Esophagus (tissue), 2 donors: ENCODE measurements at regions not wholly inside any gene's neighbourhood (a gene's known extent, or its start where the extent isn't known, plus 50 kb on each side); places are given as distances from the start of the nearest gene placed in this dataset.
A peak's percentile ranks its signal among the peaks of the same experiment; 100 is the strongest.

Experiments used
- H3K27ac ChIP-seq, 2 donors: one replicate each; pipeline ENCODE4 v1.5.1; 2013; ENCODE audit warnings: low read depth in 2 of 2, mild to moderate bottlenecking in 2 of 2, inconsistent platforms in 1 of 2, low read length in 1 of 2, moderate library complexity in 1 of 2
- H3K27me3 ChIP-seq, 2 donors: one replicate each; pipeline ENCODE4 v1.6.1; 2013; ENCODE audit warnings: low read length in 2 of 2, control low read depth in 1 of 2, mild to moderate bottlenecking in 1 of 2; ENCODE audit not compliant: insufficient read depth in 2 of 2, control insufficient read depth in 1 of 2
- H3K36me3 ChIP-seq, 2 donors: one replicate each; pipeline ENCODE4 v1.6.1; 2013; ENCODE audit warnings: low read length in 1 of 2; ENCODE audit not compliant: control insufficient read depth in 2 of 2, insufficient read depth in 2 of 2
- H3K4me1 ChIP-seq, 2 donors: one replicate each; pipeline ENCODE4 v1.6.1; 2013; ENCODE audit warnings: low read length in 1 of 2; ENCODE audit not compliant: control insufficient read depth in 2 of 2, insufficient read depth in 2 of 2
- H3K4me3 ChIP-seq, 2 donors: one replicate each; pipeline ENCODE4 v1.5.1; 2013; ENCODE audit warnings: low read length in 2 of 2, mild to moderate bottlenecking in 2 of 2, low read depth in 1 of 2, moderate library complexity in 1 of 2
- H3K9me3 ChIP-seq, 2 donors: one replicate each; pipeline ENCODE4 v1.6.1; 2013; ENCODE audit warnings: mild to moderate bottlenecking in 2 of 2, low read depth in 1 of 2, low read length in 1 of 2, moderate library complexity in 1 of 2; ENCODE audit not compliant: control insufficient read depth in 2 of 2, insufficient read depth in 1 of 2
- WGBS, 2 donors: extraction: QIAGEN DNeasy Blood & Tissue Kit; methylation state at CpG; one replicate each; pipeline ENCODE4 v1.1.7; 2013; 5-methylcytosine and 5-hydroxymethylcytosine counted together
- donor health status: healthy with polysubstance abuse.
- donor health status: Bipolar disorder and iron deficiency.

GRCh38 chr15:89400116-89400781, 65.6 kb upstream of the POLG start:
- 7 to 9% methylated on average over 28 to 55 of the region's 55 CpGs for WGBS, 2 donors
- no peaks in the 10 kb centered on the region for H3K9me3 ChIP-seq
- no peaks in the 10 kb centered on the region for H3K36me3 ChIP-seq
- H3K4me1 ChIP-seq, result peaks cover 0 to 4% of the 10 kb centered on the region in 2 donors
- H3K27ac ChIP-seq, result no peak overlapping the region
- peaks cover 4 to 16% of the 10 kb centered on the region in 2 donors for H3K27me3 ChIP-seq
- H3K4me3 ChIP-seq, result peak overlapping the region in 1 of 2 donors; percentile 25

DNA sequence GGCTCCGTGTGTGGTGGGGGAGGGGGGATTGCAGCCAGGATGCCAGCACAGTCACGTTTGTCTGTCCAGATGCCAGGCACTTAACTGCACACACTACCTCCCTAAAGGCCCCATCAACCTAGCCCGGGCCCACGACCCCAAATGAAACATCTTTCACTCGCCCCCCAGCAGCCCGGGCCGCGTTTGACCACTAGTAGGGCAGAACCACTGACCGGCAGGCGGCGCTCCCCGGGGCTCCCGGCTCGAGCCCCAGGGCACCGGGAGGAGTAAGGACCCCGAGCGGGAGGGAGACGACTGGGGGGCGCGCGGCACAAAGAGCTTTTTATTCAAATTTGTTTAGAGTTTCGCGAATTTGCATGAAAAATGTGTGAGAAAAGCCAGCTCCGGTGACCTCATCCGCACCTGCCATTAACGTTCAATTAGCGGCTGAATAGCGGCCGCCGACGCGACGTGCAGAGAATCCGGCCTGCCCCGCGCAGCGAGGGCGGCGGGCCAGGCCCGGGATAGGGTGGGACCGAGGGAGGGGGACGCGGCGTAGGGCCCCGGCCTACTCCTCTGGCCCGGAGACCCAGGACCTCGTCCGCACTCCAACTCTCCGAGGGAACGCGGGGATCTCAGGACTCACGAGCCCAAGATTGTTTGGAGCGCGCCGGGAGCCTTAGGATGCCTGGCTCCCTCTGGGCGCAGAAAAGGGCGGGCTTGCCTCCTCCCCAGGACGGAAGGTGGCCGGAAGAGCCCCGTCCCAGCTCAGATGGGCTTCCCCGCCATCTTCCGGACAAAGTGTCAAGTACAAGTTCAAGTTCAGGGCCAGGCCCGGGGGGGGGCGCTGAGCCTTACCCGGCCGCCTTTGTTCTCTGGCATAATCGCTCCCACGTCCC, 64.9 kb upstream of the POLG start:
- Histone ChIP-seq H3K27ac (no peak overlapping the region), H3K4me1 (peaks cover 0 to 4% of the 10 kb centered on the region in 2 donors), H3K4me3 (peak overlapping the region; percentile 20 to 25), H3K27me3 (peaks cover 4 to 16% of the 10 kb centered on the region in 2 donors), H3K36me3 (no peaks in the 10 kb centered on the region), H3K9me3 (no peaks in the 10 kb centered on the region)
- WGBS, 2 donors, result 2% methylated on average over 67 to 68 of the region's 68 CpGs

DNA sequence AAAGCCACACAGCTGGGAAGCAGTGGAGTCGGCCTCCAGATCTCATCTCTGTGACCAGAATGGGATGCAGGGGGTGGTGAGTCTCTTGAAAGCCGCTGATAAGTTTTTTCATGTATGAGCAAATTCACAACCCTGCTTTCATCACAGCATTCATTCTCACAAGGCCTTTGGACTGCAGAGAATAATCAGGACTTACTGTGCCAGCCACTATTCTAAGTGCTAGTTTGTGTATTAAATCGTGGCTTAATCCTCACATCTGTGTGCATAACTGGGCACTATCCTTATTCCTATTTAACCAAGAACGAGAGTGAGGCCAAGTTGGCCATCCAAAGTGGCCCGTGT, 64.2 kb upstream of the POLG start:
- no peaks in the 10 kb centered on the region for H3K36me3 ChIP-seq
- H3K9me3 ChIP-seq, result no peaks in the 10 kb centered on the region
- H3K27ac ChIP-seq, result no peak overlapping the region
- peaks cover 0 to 16% of the 10 kb centered on the region in 2 donors for H3K27me3 ChIP-seq
- WGBS, 2 donors, result 38 to 42% methylated on average over 5 of the region's 5 CpGs
- no peak overlapping the region for H3K4me3 ChIP-seq
- peaks cover 0 to 4% of the 10 kb centered on the region in 2 donors for H3K4me1 ChIP-seq

DNA sequence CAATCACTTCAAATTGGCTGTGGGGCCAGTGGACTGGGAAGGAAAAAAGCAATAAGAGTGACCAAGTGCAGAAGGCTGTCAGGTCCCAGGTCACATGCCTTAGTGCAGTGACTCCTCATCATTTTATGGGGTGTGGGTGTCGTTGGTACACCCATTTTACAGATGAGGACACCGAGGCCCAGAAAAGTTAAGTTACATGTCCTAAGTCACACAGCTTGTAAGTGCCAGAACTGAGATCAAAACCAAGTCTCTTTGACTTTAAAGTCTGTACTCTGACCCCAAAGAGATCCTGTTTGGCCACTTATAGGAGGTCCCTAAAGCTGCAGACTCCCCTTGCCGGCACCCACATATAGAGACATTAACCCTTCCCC, 63.0 kb upstream of the POLG start:
- 45 to 61% methylated on average over 3 of the region's 3 CpGs for WGBS, 2 donors
- Histone ChIP-seq H3K9me3 (no peaks in the 10 kb centered on the region), H3K4me3 (no peak overlapping the region), H3K27me3 (peaks cover 0 to 16% of the 10 kb centered on the region in 2 donors), H3K4me1 (peaks cover 0 to 4% of the 10 kb centered on the region in 2 donors), H3K36me3 (no peaks in the 10 kb centered on the region), H3K27ac (no peak overlapping the region)

DNA sequence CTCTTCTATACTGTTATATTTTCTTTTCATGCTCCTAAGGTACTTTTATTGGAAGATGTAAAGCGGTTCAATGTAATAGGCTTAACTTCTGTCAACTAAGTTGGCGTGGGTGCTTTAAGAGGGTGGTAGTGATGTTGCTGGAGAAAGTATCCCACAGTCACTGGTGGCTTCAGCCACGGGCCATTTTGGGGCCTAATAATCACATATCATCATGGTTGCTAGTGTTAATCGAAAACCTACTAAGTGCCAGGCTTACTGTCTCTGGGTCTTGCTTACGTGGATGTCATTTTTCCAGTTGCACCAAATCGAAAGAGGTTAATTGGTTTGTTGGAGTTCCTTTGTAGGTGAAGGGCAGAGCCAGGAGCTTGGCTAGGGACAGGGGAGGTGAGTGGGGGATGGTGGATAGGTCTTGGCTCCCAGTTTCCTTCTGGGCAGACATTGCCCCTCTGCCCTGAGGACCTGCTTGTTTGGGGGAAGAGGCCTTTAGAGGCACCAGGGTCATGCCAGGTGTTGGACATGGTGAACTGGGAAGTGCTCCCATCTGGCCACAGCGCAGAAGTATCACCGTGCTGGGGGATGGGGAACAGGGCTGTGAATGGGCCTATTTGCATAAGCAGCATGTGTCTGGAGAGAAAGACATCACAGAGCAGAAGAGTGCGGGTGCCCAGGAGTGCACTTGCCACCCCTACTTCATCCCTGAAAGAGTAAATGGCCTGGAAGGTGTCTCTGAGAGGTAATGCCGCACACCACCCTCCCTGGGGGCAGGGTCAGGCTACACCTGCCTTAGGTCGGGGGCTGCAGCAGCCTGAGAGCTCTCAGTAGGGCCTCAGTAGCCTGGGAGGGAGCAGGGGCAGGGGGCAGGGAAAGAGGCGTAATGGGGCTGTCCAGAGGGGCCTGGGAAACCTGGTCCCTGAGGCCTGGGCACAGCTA, 62.4 kb upstream of the POLG start:
- H3K27me3 ChIP-seq, result peaks cover 0 to 11% of the 10 kb centered on the region in 2 donors
- 69 to 72% methylated on average over 12 of the region's 12 CpGs for WGBS, 2 donors
- H3K9me3 ChIP-seq, result no peaks in the 10 kb centered on the region
- no peak overlapping the region for H3K27ac ChIP-seq
- H3K36me3 ChIP-seq, result no peaks in the 10 kb centered on the region
- no peak overlapping the region for H3K4me3 ChIP-seq
- H3K4me1 ChIP-seq, result peaks cover 0 to 4% of the 10 kb centered on the region in 2 donors

GRCh38 chr15:89395996-89396395, 61.4 kb upstream of the POLG start:
- peaks cover 0 to 4% of the 10 kb centered on the region in 2 donors for H3K4me1 ChIP-seq
- H3K27me3 ChIP-seq, result peaks cover 0 to 11% of the 10 kb centered on the region in 2 donors
- H3K4me3 ChIP-seq, result no peak overlapping the region
- 58 to 63% methylated on average over 4 of the region's 4 CpGs for WGBS, 2 donors
- H3K27ac ChIP-seq, result no peak overlapping the region
- no peaks in the 10 kb centered on the region for H3K9me3 ChIP-seq
- H3K36me3 ChIP-seq, result no peaks in the 10 kb centered on the region

DNA sequence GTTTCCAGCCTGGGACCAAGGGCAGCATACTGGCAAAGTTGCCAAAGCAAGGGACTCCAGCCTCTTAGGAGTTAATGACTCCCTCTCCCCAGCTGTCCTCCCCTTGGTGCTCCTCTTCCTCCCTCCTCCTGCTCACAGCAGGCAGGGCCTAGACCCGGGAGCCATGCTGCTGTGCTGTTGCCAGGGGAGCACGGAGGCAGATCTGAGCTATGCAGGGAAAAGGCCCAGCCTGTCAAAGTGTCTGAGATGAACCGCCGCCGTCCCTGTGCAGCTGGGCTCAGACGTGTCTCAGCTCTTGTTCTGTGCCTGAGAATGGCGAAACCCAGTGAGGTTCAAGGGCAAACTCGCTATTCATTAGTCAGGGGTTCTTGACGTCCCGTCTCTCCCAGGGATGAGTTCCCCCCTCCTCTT, 60.8 kb upstream of the POLG start:
- Histone ChIP-seq H3K4me3 (no peak overlapping the region), H3K36me3 (no peaks in the 10 kb centered on the region), H3K27me3 (peaks cover 0 to 11% of the 10 kb centered on the region in 2 donors), H3K4me1 (peaks cover 0 to 4% of the 10 kb centered on the region in 2 donors), H3K27ac (no peak overlapping the region), H3K9me3 (no peaks in the 10 kb centered on the region)
- WGBS, 2 donors, result 61 to 64% methylated on average over 10 of the region's 10 CpGs

GRCh38 chr15:89395031-89395430, 60.4 kb upstream of the POLG start:
- Histone ChIP-seq H3K9me3 (no peaks in the 10 kb centered on the region), H3K4me1 (peaks cover 0 to 4% of the 10 kb centered on the region in 2 donors), H3K4me3 (no peak overlapping the region), H3K27ac (no peak overlapping the region), H3K36me3 (no peaks in the 10 kb centered on the region), H3K27me3 (peaks cover 0 to 9% of the 10 kb centered on the region in 2 donors)
- WGBS, 2 donors, result 70 to 74% methylated on average over 2 of the region's 2 CpGs

- WGBS, 2 donors, result 77 to 79% methylated on average over 5 of the region's 5 CpGs
- no peaks in the 10 kb centered on the region for H3K9me3 ChIP-seq
- no peaks in the 10 kb centered on the region for H3K4me1 ChIP-seq
- no peaks in the 10 kb centered on the region for H3K27me3 ChIP-seq
- no peaks in the 10 kb centered on the region for H3K36me3 ChIP-seq
- no peak overlapping the region for H3K4me3 ChIP-seq
- H3K27ac ChIP-seq, result no peak overlapping the region
These were observed 58.4 kb upstream of the POLG start for GRCh38 chr15:89393056-89393455.
